UCSD-AML1 (cell line): ENCODE measurements at regions not wholly inside any gene's neighbourhood (a gene's known extent, or its start where the extent isn't known, plus 50 kb on each side); places are given as distances from the start of the nearest gene placed in this dataset.
"Not testable (repeated sequence)": the region's sequence is repeated elsewhere in the genome, so short reads cannot be mapped to it uniquely, and the experiment has no call there.

Experiments used
- DNase-seq: peaks from one replicate; lab custom pipeline; 2025; ENCODE audit not compliant: unreplicated experiment; lab: John Stamatoyannopoulos, UW

DNA sequence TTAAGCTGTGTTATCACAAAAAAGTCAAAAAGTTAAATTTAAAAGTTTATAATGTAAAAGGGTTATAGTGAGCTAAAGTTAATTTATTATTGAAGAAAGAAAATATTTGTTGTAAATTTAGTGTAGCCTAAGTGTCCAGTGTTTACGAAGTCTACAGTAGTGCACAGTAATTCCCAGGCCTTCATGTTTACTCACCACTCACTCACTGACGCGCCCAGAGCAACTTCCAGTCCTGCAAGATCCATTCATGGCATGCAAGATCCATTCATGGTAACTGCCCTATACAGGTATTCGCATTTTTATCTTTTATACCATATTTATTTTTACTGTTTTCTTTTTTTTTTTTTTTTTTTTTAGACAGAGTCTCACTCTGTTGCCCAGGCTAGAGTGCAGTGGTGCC is 69.5 kb downstream of the TPRA1 start:
- no peak for DNase-seq

DNA sequence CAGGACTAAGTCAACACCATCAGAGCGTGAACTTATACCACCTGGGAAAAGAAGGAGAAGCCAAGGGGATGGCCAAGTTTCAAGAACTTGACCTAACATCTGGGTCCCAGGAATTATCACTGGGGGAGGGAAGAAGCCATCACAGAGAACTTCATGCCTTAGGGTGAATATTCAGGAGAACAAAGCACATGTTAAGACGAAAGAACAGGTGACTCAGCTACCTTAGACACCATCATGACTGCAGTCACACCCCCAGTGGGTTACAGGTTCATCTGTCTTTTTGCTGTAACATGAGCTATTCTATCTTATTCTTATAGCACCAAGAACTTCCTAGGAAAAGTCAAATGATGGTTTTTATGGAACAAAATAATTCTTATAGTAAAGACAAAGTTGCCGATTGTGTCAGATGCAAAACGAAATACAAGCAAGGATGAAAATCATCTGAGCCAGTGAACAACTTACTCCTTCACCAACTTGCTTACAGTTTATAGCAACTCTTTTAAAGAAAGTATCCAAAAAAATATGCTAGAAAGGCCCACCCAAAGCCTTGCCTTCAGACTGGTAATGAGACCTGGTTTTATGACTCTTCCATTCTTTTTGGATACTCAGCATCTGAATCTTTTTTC is 72.0 kb downstream of the TPRA1 start:
- DNase-seq = no peak

DNA sequence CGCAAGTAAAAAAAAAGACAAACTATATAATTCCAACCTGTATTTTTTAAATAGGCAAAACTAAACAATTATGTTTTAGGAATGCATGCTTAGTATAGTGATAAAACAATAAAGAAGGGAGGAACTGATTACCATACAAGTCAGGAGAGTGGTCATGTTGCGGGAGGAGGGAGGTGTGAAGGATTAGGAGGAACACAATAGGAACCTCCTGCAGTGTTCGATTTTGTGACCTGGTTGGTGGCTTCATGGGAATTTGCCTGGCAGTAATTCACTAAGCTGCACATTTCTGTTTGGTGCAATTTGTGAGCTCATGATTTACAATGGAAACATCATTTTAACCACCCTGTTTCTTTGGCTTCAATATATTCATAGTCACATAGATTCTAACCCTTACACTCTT is 78.3 kb downstream of the TPRA1 start:
- no peak for DNase-seq

DNA sequence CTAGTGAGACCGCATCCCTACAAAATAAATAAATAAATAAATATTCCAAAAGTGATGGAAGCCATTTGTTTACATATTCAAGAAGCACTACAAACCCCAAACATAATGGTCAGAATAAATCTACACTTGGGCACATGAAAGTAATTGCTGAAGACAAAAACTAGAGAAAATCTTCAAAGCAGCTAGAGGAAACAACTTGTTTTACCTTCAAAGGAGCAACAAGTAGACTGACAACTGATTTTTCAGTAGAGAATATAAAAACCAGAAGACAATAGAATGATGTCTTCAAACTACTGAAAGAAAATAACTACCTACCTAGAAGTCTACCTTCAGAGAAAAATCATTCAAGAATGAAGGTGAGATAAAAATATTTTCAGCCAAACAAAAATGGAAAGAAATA is 89.4 kb downstream of the TPRA1 start:
- DNase-seq = no peak

DNA sequence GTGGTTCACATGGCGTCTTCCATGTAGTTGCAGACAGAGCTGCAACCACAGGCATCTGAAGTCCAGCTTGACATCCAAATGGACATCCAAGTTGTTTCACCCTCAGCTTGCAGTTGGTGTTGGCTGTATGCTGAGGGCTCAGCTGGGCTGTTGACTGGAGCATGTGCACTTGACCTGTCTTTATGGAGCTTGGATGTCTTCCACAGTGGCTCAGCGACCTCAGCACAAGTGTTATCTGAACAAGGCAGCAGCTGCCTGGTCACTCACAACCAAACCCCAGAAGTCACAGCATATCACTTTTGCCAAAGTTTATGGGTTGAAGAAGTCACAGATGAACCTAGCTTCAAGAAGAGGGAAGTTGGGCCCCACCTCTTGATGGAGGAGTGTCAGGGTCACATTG is 92.9 kb downstream of the TPRA1 start:
- no peak for DNase-seq

DNA sequence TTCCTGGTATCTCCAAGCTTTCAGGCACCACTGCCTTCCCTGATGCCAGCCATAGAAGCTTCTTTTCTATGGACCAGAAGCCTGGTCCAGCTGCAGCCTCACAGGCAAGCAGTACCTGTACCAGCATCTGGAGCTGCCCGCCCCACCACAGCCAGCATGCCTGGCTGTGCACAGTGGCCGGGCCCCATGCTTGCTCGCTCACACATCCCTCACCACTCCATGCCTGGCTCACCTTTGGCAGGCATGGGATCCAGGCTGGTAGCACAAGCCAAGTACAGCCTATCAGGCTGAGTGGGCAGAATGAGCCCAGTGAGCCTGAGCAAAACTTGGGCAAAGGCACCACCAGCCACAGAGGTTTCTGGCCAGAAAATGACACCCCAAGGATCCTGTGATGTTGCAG is 93.4 kb downstream of the TPRA1 start:
- DNase-seq = no peak

DNA sequence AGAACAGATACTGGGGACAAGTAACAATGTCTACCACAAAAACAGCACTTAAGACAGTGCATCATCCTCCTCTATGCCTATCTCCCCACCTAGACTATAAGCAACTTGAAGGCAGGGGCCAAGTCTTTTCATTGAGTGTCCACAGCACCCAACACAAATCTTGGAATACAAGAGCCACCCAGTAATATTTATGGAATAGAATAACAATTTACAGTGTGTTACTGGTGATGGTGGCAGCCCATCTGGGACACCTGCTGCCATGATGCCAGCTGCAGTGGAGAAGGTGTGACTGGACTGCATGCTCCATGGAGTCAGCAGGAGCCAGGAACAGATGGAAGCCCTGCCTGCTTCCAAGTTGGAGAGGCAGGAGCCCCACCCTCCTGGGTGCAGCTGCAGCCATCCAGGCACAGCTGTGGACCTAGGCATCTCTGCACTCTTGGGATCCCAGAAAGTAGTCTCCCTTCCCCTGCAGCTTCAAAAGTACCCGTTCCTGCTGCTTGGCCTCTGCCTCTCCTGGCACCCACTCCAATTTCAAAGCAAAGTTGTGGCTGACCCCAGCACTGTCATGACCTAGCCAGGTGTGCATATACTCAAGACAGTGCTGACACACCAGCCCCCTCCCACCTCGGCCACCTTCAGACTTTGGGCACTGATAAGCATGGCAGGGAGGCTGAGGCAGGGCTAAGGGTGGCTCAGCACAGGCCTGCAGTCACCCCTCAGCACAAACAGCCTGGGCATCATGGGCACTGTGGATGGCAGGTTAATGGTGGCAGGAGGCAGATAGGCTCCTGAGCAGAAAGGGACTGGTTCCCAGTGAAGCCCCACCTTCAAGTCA is 94.5 kb downstream of the TPRA1 start:
- no peak for DNase-seq

DNA sequence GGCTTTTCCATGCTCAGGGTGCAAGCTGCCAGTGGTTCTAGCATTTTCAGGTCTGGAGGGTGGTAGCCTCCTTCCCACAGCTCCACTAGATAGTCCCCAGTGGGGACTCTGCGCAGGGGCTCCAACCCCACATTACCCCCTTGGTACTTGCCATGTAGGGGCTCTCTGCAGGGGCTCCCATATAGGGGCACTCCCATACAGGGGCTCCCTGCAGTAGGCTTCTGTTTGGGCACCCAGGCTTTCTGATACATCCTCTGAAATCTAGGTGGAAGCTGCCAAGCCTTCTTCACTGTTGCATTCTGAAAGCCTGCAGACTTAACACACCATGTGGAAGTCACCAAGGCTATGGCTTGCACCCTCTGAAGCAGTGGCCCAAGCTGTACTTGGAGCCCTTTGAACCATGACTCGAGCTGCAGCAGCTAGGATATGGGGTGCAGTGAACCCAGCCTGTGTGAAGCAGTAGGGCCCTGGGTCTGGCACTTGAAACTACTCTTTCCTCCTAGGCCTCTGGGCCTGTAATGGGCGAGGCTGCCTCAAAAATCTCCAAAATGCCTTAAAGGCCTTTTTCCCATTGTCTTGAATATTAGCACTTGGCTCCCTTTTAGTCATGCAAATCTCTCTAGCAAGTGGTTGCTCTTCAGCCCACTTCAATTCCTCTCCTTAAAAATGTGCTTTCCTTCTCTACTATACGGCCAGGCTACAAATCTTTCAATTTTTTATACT is 96.4 kb downstream of the TPRA1 start:
- DNase-seq = no peak

DNA sequence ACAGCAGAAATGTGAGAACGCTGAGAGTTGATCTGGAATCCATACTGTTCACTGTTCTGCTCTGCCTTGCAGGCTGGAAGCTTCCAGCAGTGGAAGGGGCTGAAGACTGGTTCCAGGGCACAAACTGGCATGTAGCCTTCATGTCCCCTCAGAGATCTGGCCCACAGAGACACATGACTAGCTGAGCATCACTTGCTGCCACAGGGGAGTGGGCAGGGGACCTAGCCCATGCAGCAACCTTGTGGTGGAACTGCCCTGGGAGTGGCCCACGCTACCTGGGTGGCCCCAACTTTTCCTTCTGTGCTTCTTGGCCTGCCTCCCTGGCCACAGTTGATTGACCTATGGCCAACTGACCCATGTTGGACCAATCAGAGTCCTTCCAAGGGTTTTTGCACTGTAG is 98.1 kb downstream of the TPRA1 start:
- DNase-seq = no peak

DNA sequence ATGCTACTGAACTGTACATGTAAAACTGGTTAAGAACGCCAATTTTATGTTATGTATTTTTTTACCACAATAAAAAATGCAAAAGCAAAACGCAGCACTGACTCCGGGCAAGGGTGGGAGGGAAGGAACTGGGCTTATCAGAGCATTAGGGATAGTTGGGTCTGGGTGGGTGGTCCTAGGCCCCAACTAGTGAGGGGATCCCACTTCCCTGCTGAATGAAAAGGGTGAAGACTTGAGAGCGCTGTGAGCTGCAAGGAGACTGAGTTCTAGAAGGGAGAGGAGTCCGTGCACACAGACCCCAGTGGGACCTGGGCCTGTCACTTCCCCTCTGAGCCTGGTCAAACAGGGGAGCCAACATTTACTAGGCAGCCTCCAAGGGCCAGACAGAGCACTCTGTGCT is 98.6 kb downstream of the TPRA1 start:
- DNase-seq = no peak

DNA sequence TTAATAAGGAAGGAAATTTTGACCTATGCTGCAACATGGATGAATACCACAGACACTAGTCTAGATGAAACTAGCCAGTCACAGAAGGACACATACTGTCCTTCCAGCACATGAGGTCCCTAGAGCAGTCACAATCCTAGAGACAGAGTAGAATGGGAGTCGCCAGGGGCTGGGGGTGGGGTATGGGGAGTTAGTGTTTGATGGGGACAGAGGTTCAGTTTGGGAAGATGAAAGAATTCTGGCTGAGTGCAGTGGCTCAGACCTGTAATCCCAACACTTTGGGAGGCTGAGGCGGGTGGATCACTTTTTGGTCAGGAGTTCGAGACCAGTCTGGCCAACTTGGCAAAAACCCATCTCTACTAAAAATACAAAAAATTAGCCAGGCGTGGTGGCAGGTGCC is 99.2 kb downstream of the TPRA1 start:
- DNase-seq = no peak

DNA sequence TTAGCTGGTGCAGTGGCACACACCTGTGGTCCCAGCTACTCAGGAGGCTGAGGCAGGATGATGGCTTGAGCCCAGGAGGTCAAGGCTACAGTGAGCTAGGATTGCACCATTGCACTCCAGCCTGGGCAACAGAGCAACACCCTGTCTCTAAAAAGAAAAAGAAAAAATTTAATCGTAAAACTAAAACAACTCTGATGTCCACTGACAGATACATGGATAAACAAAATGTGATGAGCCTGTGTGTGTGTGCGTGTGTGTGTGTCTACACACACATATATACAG is 99.6 kb downstream of the TPRA1 start:
- DNase-seq = not testable (repeated sequence)

DNA sequence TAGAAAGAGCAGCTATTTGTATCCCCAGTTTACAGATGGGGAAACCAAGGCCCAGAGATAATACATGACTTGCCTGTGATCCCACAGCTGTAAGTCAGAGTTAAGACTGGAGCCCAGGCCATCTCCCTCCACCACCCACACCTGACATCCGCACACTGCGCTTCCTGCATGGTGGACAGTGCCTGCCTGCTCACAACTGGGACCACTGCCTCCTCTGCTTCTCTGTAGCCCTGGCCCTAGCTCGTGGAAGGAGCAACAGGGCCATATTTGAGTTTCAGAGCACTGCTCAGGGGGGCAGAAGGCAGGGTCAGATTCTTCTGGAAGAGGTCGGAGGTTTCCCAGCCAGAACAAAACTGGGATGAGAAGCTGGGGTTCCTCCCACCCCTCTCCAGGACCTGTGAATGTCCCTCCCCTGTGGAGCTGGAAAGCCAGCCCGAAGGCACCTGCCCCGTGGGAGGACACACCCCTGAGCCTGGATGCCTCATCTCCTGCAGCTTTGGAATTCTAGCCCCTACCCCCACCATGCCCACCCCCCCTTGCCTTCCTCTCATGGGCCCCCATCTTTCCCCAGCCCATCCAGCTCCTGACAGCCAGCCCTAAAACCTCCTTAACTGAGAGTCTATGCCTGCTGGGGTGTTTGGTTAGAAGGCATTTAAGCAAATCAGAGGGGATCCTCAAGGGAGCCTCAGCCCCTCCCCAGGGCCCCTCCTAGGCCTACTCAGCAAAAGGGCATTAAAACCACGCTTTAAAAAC is 100.1 kb downstream of the TPRA1 start:
- no peak for DNase-seq

DNA sequence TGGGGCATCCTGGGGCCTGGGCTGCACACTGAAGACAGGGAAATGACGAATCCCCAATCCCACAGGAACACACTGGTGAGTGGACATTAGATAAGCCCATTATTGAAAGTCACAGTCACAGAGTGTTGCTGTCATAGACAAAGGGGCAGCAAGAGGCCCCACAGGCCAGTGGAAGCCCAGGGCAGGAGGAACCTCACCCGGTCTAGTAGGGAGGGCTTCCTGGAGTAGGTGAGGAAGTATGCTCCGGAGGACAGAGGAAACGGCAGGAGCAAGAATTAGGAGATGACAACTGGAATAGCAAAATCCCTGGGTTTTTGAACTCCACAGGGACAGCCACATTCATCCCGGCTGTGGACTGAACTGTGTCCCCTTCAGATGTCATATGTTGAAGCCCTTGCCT is 101.2 kb downstream of the TPRA1 start:
- DNase-seq = no peak

DNA sequence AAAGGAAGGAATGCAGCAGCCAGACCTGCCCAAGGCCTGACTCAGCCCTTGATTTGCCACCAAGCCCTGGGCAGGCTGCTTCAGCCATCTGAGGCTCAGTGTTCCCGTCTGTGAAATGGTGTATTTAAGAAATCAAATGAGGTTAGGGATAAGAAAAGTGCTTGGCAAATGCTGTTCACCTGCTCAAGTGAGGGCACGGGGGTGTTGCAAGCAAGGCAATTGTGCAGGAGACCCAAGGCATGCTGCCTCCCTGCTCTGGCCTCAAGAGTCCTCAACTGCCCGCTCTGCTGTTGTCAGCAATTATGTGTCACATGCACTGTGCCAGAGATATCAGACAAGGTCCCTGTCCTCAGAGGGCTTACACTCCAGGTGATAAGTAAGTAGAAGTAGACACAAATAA is 101.8 kb downstream of the TPRA1 start:
- DNase-seq = no peak

DNA sequence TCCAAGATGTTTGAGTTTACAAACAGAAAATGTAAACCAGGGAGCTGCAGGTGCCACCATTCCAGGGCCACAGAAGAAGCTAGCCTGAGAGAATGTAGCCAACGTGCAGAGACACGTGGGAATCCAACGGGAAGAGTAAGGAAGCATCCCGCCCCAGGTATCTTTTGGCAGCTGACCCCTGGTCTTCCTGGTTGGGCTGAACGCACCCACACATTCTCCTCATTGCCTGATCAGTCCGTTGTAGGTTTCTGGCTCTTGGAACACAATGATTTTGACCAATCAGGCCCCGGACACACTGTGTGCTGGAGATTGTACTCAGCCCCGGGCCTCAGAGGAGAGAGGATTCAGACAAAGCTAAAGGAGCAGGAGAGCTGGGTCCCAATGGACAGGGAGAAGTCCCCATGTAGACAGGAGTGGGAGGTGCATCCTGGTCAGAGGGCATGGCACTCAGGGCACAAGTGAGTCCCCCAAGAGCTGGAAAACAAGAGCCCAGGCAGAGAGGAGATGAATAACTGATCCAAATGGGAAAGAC is 102.3 kb downstream of the TPRA1 start:
- no peak for DNase-seq

DNA sequence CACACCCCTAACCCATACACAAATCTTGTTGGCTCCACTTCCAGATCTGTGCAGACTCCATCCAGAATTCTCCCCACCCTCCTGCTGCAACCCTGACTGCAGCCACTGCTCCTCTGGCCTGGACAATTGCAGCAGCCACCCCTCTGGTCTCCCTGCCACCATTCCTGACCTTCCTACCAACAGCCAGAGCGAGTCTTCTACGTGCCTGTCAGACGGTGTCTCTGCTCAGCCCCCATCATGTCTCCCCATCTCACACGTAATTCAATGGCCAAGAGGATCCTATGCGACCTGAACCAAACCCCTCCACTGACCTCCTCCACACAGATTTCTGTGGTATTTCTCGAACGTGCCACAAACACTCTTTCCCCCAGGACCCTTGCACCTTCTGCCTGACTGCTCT is 103.3 kb downstream of the TPRA1 start:
- no peak for DNase-seq

DNA sequence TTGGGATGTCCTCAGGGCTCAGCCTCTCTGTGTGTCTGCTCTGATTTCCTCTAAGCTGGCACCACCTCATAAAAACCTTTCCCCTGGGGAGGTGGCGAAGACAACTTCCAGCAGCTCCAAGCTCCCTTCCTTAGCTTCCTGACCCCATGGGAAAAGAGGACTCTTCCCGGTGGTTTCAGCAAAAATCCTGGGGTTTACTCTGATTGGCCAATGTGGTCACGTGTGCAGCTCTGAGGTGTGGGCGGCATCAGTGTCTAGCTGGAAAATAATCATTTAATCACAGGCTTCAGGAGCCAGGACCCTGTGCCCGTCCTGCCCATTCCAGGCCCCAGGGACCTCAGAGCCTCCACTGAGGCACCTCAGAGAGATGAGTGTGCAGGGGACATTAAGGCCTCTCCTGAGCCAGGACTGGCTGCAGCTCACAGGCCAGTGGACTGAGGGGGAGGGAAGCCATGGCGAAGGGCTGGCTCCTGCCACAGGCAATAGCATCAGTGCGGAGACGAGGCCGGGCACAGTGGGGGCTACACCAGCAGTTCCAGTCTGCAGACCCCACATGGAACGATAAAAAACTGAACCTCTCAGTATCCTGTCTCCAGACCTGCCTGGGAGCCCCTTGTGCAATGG is 104.1 kb downstream of the TPRA1 start:
- DNase-seq = no peak

DNA sequence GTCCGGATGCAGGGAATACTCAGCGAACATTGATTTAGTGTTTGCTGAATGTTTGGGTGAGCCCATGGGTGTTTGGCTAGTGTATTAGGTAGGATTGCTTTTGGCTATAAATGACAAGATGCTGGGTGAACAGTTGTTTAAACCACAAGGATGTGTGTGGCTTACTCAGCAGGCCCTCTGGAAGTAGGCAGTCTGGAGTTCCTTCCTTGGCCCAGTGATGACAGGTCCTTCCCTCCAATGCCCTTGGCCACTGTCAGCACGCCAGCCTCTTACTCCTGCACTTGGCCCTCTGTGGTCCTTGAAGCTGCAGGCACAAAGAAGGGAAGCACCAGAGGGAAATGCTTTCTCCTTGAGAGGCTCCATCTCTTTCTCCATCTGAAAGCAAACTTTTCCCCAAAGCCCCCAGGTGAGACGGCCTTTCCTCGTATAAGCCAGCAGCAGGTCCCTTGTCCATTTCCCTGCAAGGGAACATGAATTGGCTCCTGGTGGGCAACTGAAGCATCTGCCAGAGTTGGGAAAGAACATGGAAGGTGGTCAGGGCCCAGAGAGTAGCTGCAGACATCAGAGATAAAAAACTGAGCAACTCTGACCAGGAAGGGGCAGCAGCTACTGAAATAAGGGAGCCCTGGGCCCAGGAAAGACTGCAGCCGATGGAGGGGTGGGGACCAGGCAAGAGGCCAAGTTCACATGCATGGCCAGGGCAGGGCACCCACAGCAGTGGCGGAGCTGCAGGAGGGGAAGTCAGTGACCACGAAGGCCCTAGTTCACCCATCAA is 105.0 kb downstream of the TPRA1 start:
- DNase-seq = no peak
